Activated T-cell treated with anti-CD3 and anti-CD28 coated beads, Interleukin-2, amount 50 U/mL, for 72 hours (primary cell): ENCODE measurements at regions not wholly inside any gene's neighbourhood (a gene's known extent, or its start where the extent isn't known, plus 50 kb on each side); places are given as distances from the start of the nearest gene placed in this dataset.
"Not testable (repeated sequence)": the region's sequence is repeated elsewhere in the genome, so short reads cannot be mapped to it uniquely, and the experiment has no call there.

ENCODE experiments used
- ATAC-seq, 2 donors: fragments of 150-1000 bp; cut with Tn5 transposase; replicated peaks in 1 of 2; 2 replicates each; pipeline ENCODE4 v1.10.0; 2021; ENCODE audit warnings: moderate library complexity in 2 of 2, mild to moderate bottlenecking in 1 of 2
- DNase-seq, 2 donors: peaks; one replicate each; pipeline ENCODE4 v3.0.0; 2021 to 2022; ENCODE audit warnings: mixed read lengths in 1 of 2
- H3K27ac Mint-ChIP-seq: one replicate; pipeline ENCODE4 v1.8.0; 2022; ENCODE audit warnings: mild to moderate bottlenecking, moderate library complexity, mixed read lengths
- H3K27me3 Mint-ChIP-seq: one replicate; pipeline ENCODE4 v1.8.0; 2022; ENCODE audit warnings: low read depth, mixed read lengths
- H3K36me3 Mint-ChIP-seq, 2 donors: one replicate each; pipeline ENCODE4 v1.8.0; 2022; ENCODE audit warnings: mixed read lengths in 2 of 2, mild to moderate bottlenecking in 1 of 2; ENCODE audit not compliant: insufficient read depth in 2 of 2
- H3K4me1 Mint-ChIP-seq: one replicate; pipeline ENCODE4 v1.8.0; 2022; ENCODE audit warnings: low read depth, mixed read lengths
- H3K4me3 Mint-ChIP-seq, 2 donors: one replicate each; pipeline ENCODE4 v1.8.0; 2022; ENCODE audit warnings: mild to moderate bottlenecking in 2 of 2, mixed read lengths in 2 of 2, moderate library complexity in 2 of 2
- H3K9me3 Mint-ChIP-seq, 2 donors: one replicate each; pipeline ENCODE4 v1.8.0; 2022; ENCODE audit warnings: mixed read lengths in 2 of 2

- H3K4me3 Mint-ChIP-seq, result no peak overlapping the region
These were observed 205.4 kb upstream of the GK2 start for GRCh38 chr4:79613269-79613935.

GRCh38 chr4:79611026-79611425, 203.0 kb upstream of the GK2 start:
- Mint-ChIP-seq H3K27ac (no peak overlapping the region), H3K4me1 (no peaks in the 10 kb centered on the region), H3K9me3 (peaks cover 0 to 1% of the 10 kb centered on the region in 2 donors), H3K36me3 (no peaks in the 10 kb centered on the region), H3K4me3 (no peak overlapping the region), H3K27me3 (no peaks in the 10 kb centered on the region)
- DNase-seq, result no peak
- ATAC-seq, result no peak

More at GRCh38 chr4:79613269-79613935, 205.4 kb upstream of the GK2 start:
- Mint-ChIP-seq H3K27ac (no peak overlapping the region), H3K27me3 (peaks cover 6% of the 10 kb centered on the region), H3K9me3 (peaks cover 0 to 1% of the 10 kb centered on the region in 2 donors), H3K36me3 (no peaks in the 10 kb centered on the region), H3K4me1 (no peaks in the 10 kb centered on the region)
- no peak for DNase-seq
- ATAC-seq, result no peak

- no peaks in the 10 kb centered on the region for H3K4me1 Mint-ChIP-seq
- H3K9me3 Mint-ChIP-seq, result peaks cover 0 to 1% of the 10 kb centered on the region in 2 donors
- H3K4me3 Mint-ChIP-seq, result no peak overlapping the region
- ATAC-seq (no peak), DNase-seq (no peak)
- H3K36me3 Mint-ChIP-seq, result no peaks in the 10 kb centered on the region
- no peak overlapping the region for H3K27ac Mint-ChIP-seq
- H3K27me3 Mint-ChIP-seq, result no peaks in the 10 kb centered on the region
These were observed 201.8 kb upstream of the GK2 start for GRCh38 chr4:79609817-79610216.

GRCh38 chr4:79607979-79608378, 200.0 kb upstream of the GK2 start:
- Mint-ChIP-seq H3K4me3 (no peak overlapping the region), H3K9me3 (peaks cover 0 to 1% of the 10 kb centered on the region in 2 donors), H3K4me1 (peaks cover 11% of the 10 kb centered on the region), H3K36me3 (no peaks in the 10 kb centered on the region), H3K27me3 (no peaks in the 10 kb centered on the region), H3K27ac (no peak overlapping the region)
- DNase-seq, result no peak
- no peak for ATAC-seq

- no peaks in the 10 kb centered on the region for H3K27me3 Mint-ChIP-seq
- DNase-seq, result no peak
- peak overlapping the region in 1 of 2 donors; percentile 41 for H3K4me3 Mint-ChIP-seq
- ATAC-seq, result no peak
- no peak overlapping the region for H3K27ac Mint-ChIP-seq
- peaks cover 0 to 1% of the 10 kb centered on the region in 2 donors for H3K36me3 Mint-ChIP-seq
- peaks cover 11% of the 10 kb centered on the region for H3K4me1 Mint-ChIP-seq
- H3K9me3 Mint-ChIP-seq, result peaks cover 4 to 5% of the 10 kb centered on the region in 2 donors
These were observed 196.1 kb upstream of the GK2 start for GRCh38 chr4:79604152-79604551.

GRCh38 chr4:79603681-79604080, 195.7 kb upstream of the GK2 start:
- Mint-ChIP-seq H3K4me1 (peaks cover 11% of the 10 kb centered on the region), H3K4me3 (peak overlapping the region in 1 of 2 donors; percentile 41), H3K27ac (peak overlapping the region; percentile 51), H3K27me3 (no peaks in the 10 kb centered on the region), H3K9me3 (peaks cover 4 to 5% of the 10 kb centered on the region in 2 donors), H3K36me3 (peaks cover 0 to 1% of the 10 kb centered on the region in 2 donors)
- DNase-seq (no peak), ATAC-seq (peak; percentile 81 to 90)

- no peak for DNase-seq
- Mint-ChIP-seq H3K36me3 (peaks cover 0 to 1% of the 10 kb centered on the region in 2 donors), H3K27ac (no peak overlapping the region), H3K4me1 (peaks cover 11% of the 10 kb centered on the region), H3K4me3 (no peak overlapping the region), H3K9me3 (peaks cover 4 to 5% of the 10 kb centered on the region in 2 donors), H3K27me3 (no peaks in the 10 kb centered on the region)
- no peak for ATAC-seq
These were observed 191.7 kb upstream of the GK2 start for GRCh38 chr4:79599691-79600090.

GRCh38 chr4:79598801-79599200, 190.8 kb upstream of the GK2 start:
- no peak overlapping the region for H3K4me3 Mint-ChIP-seq
- DNase-seq (no peak), ATAC-seq (no peak)
- no peaks in the 10 kb centered on the region for H3K27me3 Mint-ChIP-seq
- H3K9me3 Mint-ChIP-seq, result peaks cover 4 to 5% of the 10 kb centered on the region in 2 donors
- H3K27ac Mint-ChIP-seq, result no peak overlapping the region
- H3K36me3 Mint-ChIP-seq, result peaks cover 0 to 1% of the 10 kb centered on the region in 2 donors
- peaks cover 6% of the 10 kb centered on the region for H3K4me1 Mint-ChIP-seq

- H3K36me3 Mint-ChIP-seq, result peaks cover 0 to 1% of the 10 kb centered on the region in 2 donors
- ATAC-seq (no peak), DNase-seq (no peak)
- no peak overlapping the region for H3K27ac Mint-ChIP-seq
- peaks cover 4 to 5% of the 10 kb centered on the region in 2 donors for H3K9me3 Mint-ChIP-seq
- H3K4me3 Mint-ChIP-seq, result no peak overlapping the region
- H3K27me3 Mint-ChIP-seq, result no peaks in the 10 kb centered on the region
- H3K4me1 Mint-ChIP-seq, result peaks cover under 1% of the 10 kb centered on the region
These were observed 190.2 kb upstream of the GK2 start for GRCh38 chr4:79598214-79598613.

GRCh38 chr4:79597266-79597665, 189.2 kb upstream of the GK2 start:
- H3K4me3 Mint-ChIP-seq, result no peak overlapping the region
- no peaks in the 10 kb centered on the region for H3K4me1 Mint-ChIP-seq
- no peaks in the 10 kb centered on the region for H3K27me3 Mint-ChIP-seq
- DNase-seq (no peak), ATAC-seq (no peak)
- peaks cover 4% of the 10 kb centered on the region in 2 donors for H3K9me3 Mint-ChIP-seq
- peaks cover 0 to 1% of the 10 kb centered on the region in 2 donors for H3K36me3 Mint-ChIP-seq
- no peak overlapping the region for H3K27ac Mint-ChIP-seq

- not testable (repeated sequence) for H3K27me3 Mint-ChIP-seq, H3K4me1 Mint-ChIP-seq, H3K27ac Mint-ChIP-seq, H3K36me3 Mint-ChIP-seq, DNase-seq, H3K4me3 Mint-ChIP-seq, ATAC-seq, H3K9me3 Mint-ChIP-seq
These were observed 184.2 kb upstream of the GK2 start for GRCh38 chr4:79592218-79592617.

- DNase-seq (no peak), ATAC-seq (no peak)
- no peaks in the 10 kb centered on the region for H3K27me3 Mint-ChIP-seq
- H3K27ac Mint-ChIP-seq, result no peak overlapping the region
- no peak overlapping the region for H3K4me3 Mint-ChIP-seq
- no peaks in the 10 kb centered on the region for H3K9me3 Mint-ChIP-seq
- no peaks in the 10 kb centered on the region for H3K36me3 Mint-ChIP-seq
- H3K4me1 Mint-ChIP-seq, result no peaks in the 10 kb centered on the region
These were observed 180.7 kb upstream of the GK2 start for GRCh38 chr4:79588679-79589078.

- not testable (repeated sequence) for H3K27ac Mint-ChIP-seq, ATAC-seq, DNase-seq, H3K4me1 Mint-ChIP-seq, H3K36me3 Mint-ChIP-seq, H3K9me3 Mint-ChIP-seq, H3K27me3 Mint-ChIP-seq, H3K4me3 Mint-ChIP-seq
These were observed 179.2 kb upstream of the GK2 start for GRCh38 chr4:79587207-79587606.

- no peaks in the 10 kb centered on the region for H3K36me3 Mint-ChIP-seq
These were observed 177.8 kb upstream of the GK2 start for GRCh38 chr4:79585834-79586233.

More at GRCh38 chr4:79585834-79586233, 177.8 kb upstream of the GK2 start:
- no peak overlapping the region for H3K4me3 Mint-ChIP-seq
- H3K4me1 Mint-ChIP-seq, result no peaks in the 10 kb centered on the region
- no peaks in the 10 kb centered on the region for H3K9me3 Mint-ChIP-seq
- H3K27ac Mint-ChIP-seq, result no peak overlapping the region
- DNase-seq, result no peak
- no peak for ATAC-seq
- no peaks in the 10 kb centered on the region for H3K27me3 Mint-ChIP-seq
